ENCODE measurements at regions not wholly inside any gene's neighbourhood (a gene's known extent, or its start where the extent isn't known, plus 50 kb on each side); places are given as distances from the start of the nearest gene placed in this dataset.

- Histone ChIP-seq H3K9ac (ENCODE audit: extremely low read depth, low read length, poor library complexity, severe bottlenecking) (no peak overlapping the region), H3K27ac (ENCODE audit: low read depth, low read length) (no peak overlapping the region), H3K9me3 (ENCODE audit: control insufficient read depth, low read length) (no peaks in the 10 kb centered on the region), H3K4me1 (ENCODE audit: control insufficient read depth, insufficient read depth, low read length) (no peaks in the 10 kb centered on the region), H3K4me3 (ENCODE audit: low read length) (no peak overlapping the region), H3K27me3 (ENCODE audit: control insufficient read depth, insufficient read depth, low read length, poor library complexity, severe bottlenecking) (no peaks in the 10 kb centered on the region), H3K36me3 (ENCODE audit: control insufficient read depth, insufficient read depth, low read length) (no peaks in the 10 kb centered on the region)
- WGBS, 2 experiments (ENCODE audit: insufficient coverage in 1 of 2, insufficient read length in 1 of 2) = 87 to 93% methylated on average over 3 to 6 of the region's 7 CpGs
- no peak for TF ChIP-seq CTCF (conservative IDR thresholded peaks at IDR 0.05)
- no peak overlapping the region for H3K27ac Mint-ChIP-seq
- H3K27me3 Mint-ChIP-seq (ENCODE audit: insufficient read depth) = no peaks in the 10 kb centered on the region
- peaks cover 6% of the 10 kb centered on the region for H3K4me1 Mint-ChIP-seq
- no peaks in the 10 kb centered on the region for H3K36me3 Mint-ChIP-seq (ENCODE audit: low read depth)
- no peaks in the 10 kb centered on the region for H3K9me3 Mint-ChIP-seq
- no peak for DNase-seq
- no peak overlapping the region for H3K4me3 Mint-ChIP-seq
Measured at GRCh38 chr10:90042075-90042474, 340.7 kb downstream of the KIF20B start.

- Mint-ChIP-seq H3K9me3 (peaks cover 9% of the 10 kb centered on the region), H3K27me3 (ENCODE audit: insufficient read depth) (no peaks in the 10 kb centered on the region), H3K4me3 (no peak overlapping the region), H3K27ac (no peak overlapping the region), H3K36me3 (ENCODE audit: low read depth) (no peaks in the 10 kb centered on the region), H3K4me1 (peaks cover under 1% of the 10 kb centered on the region)
- WGBS, 2 experiments (ENCODE audit: insufficient coverage in 1 of 2, insufficient read length in 1 of 2) = 99 to 100% methylated on average over 1 to 3 of the region's 3 CpGs
- Histone ChIP-seq H3K9ac (ENCODE audit: extremely low read depth, low read length, poor library complexity, severe bottlenecking) (no peak overlapping the region), H3K4me1 (ENCODE audit: control insufficient read depth, insufficient read depth, low read length) (peaks cover under 1% of the 10 kb centered on the region), H3K27me3 (ENCODE audit: control insufficient read depth, insufficient read depth, low read length, poor library complexity, severe bottlenecking) (no peaks in the 10 kb centered on the region), H3K4me3 (ENCODE audit: low read length) (no peak overlapping the region), H3K9me3 (ENCODE audit: control insufficient read depth, low read length) (no peaks in the 10 kb centered on the region), H3K27ac (ENCODE audit: low read depth, low read length) (no peak overlapping the region), H3K36me3 (ENCODE audit: control insufficient read depth, insufficient read depth, low read length) (no peaks in the 10 kb centered on the region)
- TF ChIP-seq CTCF (conservative IDR thresholded peaks at IDR 0.05) = no peak
- DNase-seq = no peak
Measured at GRCh38 chr10:90047243-90047729, 345.9 kb downstream of the KIF20B start.

- Mint-ChIP-seq H3K4me1 (peaks cover 4% of the 10 kb centered on the region), H3K4me3 (no peak overlapping the region), H3K9me3 (peaks cover 9% of the 10 kb centered on the region), H3K27ac (no peak overlapping the region), H3K36me3 (ENCODE audit: low read depth) (no peaks in the 10 kb centered on the region), H3K27me3 (ENCODE audit: insufficient read depth) (no peaks in the 10 kb centered on the region)
- no peaks in the 10 kb centered on the region for H3K27me3 ChIP-seq (ENCODE audit: control insufficient read depth, insufficient read depth, low read length, poor library complexity, severe bottlenecking)
- no peak overlapping the region for H3K9ac ChIP-seq (ENCODE audit: extremely low read depth, low read length, poor library complexity, severe bottlenecking)
- peaks cover 4% of the 10 kb centered on the region for H3K4me1 ChIP-seq (ENCODE audit: control insufficient read depth, insufficient read depth, low read length)
- no peak for DNase-seq
- H3K36me3 ChIP-seq (ENCODE audit: control insufficient read depth, insufficient read depth, low read length) = no peaks in the 10 kb centered on the region
- no peak for TF ChIP-seq CTCF (conservative IDR thresholded peaks at IDR 0.05)
- H3K27ac ChIP-seq (ENCODE audit: low read depth, low read length) = no peak overlapping the region
- no peaks in the 10 kb centered on the region for H3K9me3 ChIP-seq (ENCODE audit: control insufficient read depth, low read length)
- no peak overlapping the region for H3K4me3 ChIP-seq (ENCODE audit: low read length)
Measured at GRCh38 chr10:90051053-90051452, 349.7 kb downstream of the KIF20B start.
